ENCODE measurements at regions not wholly inside any gene's neighbourhood (a gene's known extent, or its start where the extent isn't known, plus 50 kb on each side); places are given as distances from the start of the nearest gene placed in this dataset.

GRCh38 chr5:130966990-130967525 lies 198.0 kb downstream of the HINT1 start:
- H2AK5ac ChIP-seq (ENCODE audit: low read depth, low read length) = no peak overlapping the region
- H4K20me1 ChIP-seq (replicated peaks in 1 of 2; ENCODE audit: control insufficient read depth in 1 of 2, insufficient read depth in 2 of 2, low read length in 2 of 2) = no peaks in the 10 kb centered on the region
- no peak overlapping the region for H3K9ac ChIP-seq (replicated peaks in 1 of 4; ENCODE audit: extremely low read depth in 1 of 4, low read depth in 3 of 4, low read length in 3 of 4)
- H2BK15ac ChIP-seq (ENCODE audit: low read length) = no peak overlapping the region
- no peaks in the 10 kb centered on the region for H3K79me2 ChIP-seq (ENCODE audit: control insufficient read depth in 1 of 2, insufficient read depth in 2 of 2, low read length in 2 of 2)
- H3K4me3 ChIP-seq (ENCODE audit: extremely low read depth in 1 of 4, insufficient read depth in 2 of 4, low read depth in 3 of 4, low read length in 4 of 4) = no peak overlapping the region
- ChIA-PET CTCF (ENCODE audit: partially characterized antibody) (no interaction called here), POLR2A (ENCODE audit: partially characterized antibody) (no interaction called here)
- H3K4me2 ChIP-seq (ENCODE audit: insufficient read depth in 1 of 2, low read depth in 2 of 2, low read length in 2 of 2) = no peak overlapping the region
- no peak overlapping the region for H4K5ac ChIP-seq (ENCODE audit: insufficient read length, low read depth, low read length)
- no peaks in the 10 kb centered on the region for H3K79me1 ChIP-seq (ENCODE audit: low read depth, low read length)
- no peak overlapping the region for H2AFZ ChIP-seq (ENCODE audit: low read length)
- no peak overlapping the region for H4K91ac ChIP-seq (replicated peaks; ENCODE audit: insufficient read length, low read length)
- H2BK20ac ChIP-seq (ENCODE audit: low read length) = no peak overlapping the region
- H3K36me3 ChIP-seq (ENCODE audit: control insufficient read depth in 2 of 4, insufficient read depth in 4 of 4, low read length in 3 of 4) = no peaks in the 10 kb centered on the region
- no peak overlapping the region for H3K14ac ChIP-seq (ENCODE audit: insufficient read length)
- FAIRE-seq (no peak), DNase-seq (ENCODE audit: low read depth in 1 of 2, low spot score in 2 of 2) (no peak)
- H3K18ac ChIP-seq (ENCODE audit: extremely low read depth, low read length) = no peak overlapping the region
- H2BK120ac ChIP-seq (replicated peaks; ENCODE audit: low read depth, low read length) = no peak overlapping the region
- no peak overlapping the region for H4K8ac ChIP-seq (ENCODE audit: extremely low read depth, insufficient read depth, low read length)
- no peaks in the 10 kb centered on the region for H3K9me3 ChIP-seq (ENCODE audit: insufficient read depth in 2 of 2, low read depth in 1 of 2, low read length in 1 of 2)
- no peak overlapping the region for H2BK5ac ChIP-seq (ENCODE audit: low read depth, low read length)
- H3K23me2 ChIP-seq (ENCODE audit: low read depth, low read length) = no peaks in the 10 kb centered on the region
- no peak for TF ChIP-seq CREB1 (IDR thresholded peaks at IDR 0.05)
- TF ChIP-seq KDM5A (IDR thresholded peaks at IDR 0.05; ENCODE audit: low read length) = no peak
- no peak for TF ChIP-seq CBX8 (IDR thresholded peaks at IDR 0.05; ENCODE audit: borderline replicate concordance, low read depth, low read length)
- no peak for TF ChIP-seq POLR2AphosphoS5 (IDR thresholded peaks at IDR 0.05; ENCODE audit: low read depth, low read length)
- no peak for TF ChIP-seq KDM1A (IDR thresholded peaks at IDR 0.05; ENCODE audit: borderline replicate concordance, low read length)
- TF ChIP-seq EP300 (IDR thresholded peaks at IDR 0.05; ENCODE audit: borderline replicate concordance in 1 of 2, low read depth in 2 of 2, low read length in 2 of 2) = no peak
- TF ChIP-seq RXRA (IDR thresholded peaks at IDR 0.05; ENCODE audit: insufficient read depth, low read depth, low read length) = no peak
- no peak for TF ChIP-seq TAF7 (optimal IDR thresholded peaks at IDR 0.05; ENCODE audit: borderline replicate concordance, low read depth, low read length)
- no peak for TF ChIP-seq JUND (IDR thresholded peaks at IDR 0.05; ENCODE audit: low read length)
- H2BK12ac ChIP-seq (ENCODE audit: low read depth, low read length) = no peak overlapping the region
- no peak overlapping the region for H3K4ac ChIP-seq (replicated peaks; ENCODE audit: insufficient read length, low read depth, low read length)
- H3K4me1 ChIP-seq (replicated peaks in 1 of 4; ENCODE audit: control insufficient read depth in 3 of 4, insufficient read depth in 4 of 4, low read length in 3 of 4) = no peaks in the 10 kb centered on the region
- H3K27ac ChIP-seq (ENCODE audit: low read depth, low read length) = no peak overlapping the region
- 84% methylated on average over 1 of the region's 1 CpG; no CpG with 5 or more reads in 1 of the 2 experiments for WGBS, 2 experiments (ENCODE audit: extremely low coverage in 1 of 2, insufficient coverage in 1 of 2, insufficient read length in 1 of 2, insufficient replicate concordance in 2 of 2, low coverage in 1 of 2, low lambda C conversion rate in 2 of 2, missing lambda C conversion rate in 1 of 2)
- no peaks in the 10 kb centered on the region for H3K27me3 ChIP-seq (replicated peaks in 1 of 4; ENCODE audit: control insufficient read depth in 3 of 4, extremely low read depth in 1 of 4, insufficient read depth in 3 of 4, low read length in 3 of 4)
- no peak overlapping the region for H3K56ac ChIP-seq (replicated peaks; ENCODE audit: insufficient read length, low read depth, low read length)
- H3K23ac ChIP-seq (ENCODE audit: insufficient read length) = no peak overlapping the region

Measured in H1 (cell line).